HT1080 (cell line): ENCODE measurements at regions not wholly inside any gene's neighbourhood (a gene's known extent, or its start where the extent isn't known, plus 50 kb on each side); places are given as distances from the start of the nearest gene placed in this dataset.
A peak's percentile ranks its signal among the peaks of the same experiment; 100 is the strongest.

ENCODE experiments used
- DNase-seq: peaks from one replicate; pipeline ENCODE4 v3.0.0-alpha.2; 2015; ENCODE audit warnings: low read depth

DNA sequence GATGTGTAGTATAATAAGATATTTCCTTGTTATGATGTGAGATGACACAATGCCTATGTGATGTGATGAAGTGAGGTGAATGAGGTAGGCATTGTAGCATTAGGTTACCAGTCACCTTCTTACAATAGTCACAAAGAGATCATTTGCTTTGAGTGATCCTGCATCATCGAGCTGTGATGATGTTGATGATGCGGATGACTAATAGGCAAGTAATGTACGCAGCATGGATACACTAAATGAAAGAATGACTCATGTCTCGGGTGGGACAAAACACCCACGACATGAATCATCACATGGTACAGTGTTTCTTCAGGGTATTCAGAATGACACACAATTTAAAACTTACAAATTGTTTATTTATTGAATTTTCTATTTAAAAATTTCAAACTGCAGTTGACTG, 806.3 kb upstream of the GJE1 start:
- DNase-seq = peak; percentile 96

DNA sequence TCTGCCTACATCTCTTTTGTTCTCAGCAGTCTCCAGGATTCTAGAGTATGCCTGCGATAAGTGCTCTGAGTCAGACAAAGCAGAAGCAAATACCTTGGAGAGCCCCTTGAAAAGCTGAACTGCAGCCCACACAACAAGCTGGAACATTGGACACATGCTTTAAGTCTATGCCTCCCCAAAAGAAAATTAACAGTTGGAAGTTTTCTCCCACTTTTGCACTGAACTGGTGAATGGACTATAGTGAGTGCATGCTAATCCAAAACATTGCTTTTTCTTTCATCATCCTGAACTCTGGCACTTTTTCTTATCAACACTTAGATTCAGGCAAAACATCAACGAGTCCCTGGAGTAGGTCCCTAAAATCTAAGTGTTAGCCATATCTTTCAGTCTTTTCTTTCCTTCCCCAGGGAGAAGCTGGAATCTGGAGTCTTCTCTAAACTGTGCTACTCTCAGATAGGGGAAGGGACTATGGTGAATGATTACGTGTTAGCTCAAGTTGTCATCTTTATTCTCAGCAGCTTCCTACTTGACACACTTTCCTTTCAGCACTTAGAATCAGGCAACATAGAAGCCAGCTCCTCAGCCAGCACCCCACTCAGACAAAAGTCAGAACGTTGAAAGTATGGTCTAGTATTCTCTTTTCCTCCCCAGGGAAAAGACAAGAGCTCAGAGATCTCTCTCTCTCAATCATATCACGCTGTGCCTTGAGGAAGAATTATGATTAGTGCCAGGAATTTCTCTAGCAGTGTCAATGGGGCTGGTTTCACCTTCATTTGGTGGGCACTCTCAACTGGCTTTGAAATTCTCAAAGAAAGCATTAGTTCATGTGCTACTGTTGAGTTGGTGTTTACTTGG, 811.0 kb upstream of the GJE1 start:
- no peak for DNase-seq

DNA sequence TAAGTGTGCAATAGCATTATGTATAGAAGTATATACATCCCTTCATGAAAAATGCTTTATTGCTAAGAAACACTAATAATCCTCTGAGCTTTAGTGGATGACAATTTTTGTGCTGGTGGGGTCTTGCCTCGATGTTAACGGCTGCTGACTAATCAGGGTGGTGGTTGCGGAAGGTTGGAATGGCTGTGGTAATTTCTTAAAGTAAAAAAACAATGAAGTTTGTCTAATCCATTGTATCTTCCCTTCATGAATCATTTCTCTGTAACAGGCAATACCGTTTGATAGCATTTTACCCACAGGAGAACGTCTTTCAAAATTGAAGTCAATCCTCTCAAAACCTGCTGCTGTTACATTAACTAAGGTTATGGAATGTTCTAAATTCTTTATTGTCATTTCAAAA, 816.5 kb upstream of the GJE1 start:
- peak; percentile 58 for DNase-seq

DNA sequence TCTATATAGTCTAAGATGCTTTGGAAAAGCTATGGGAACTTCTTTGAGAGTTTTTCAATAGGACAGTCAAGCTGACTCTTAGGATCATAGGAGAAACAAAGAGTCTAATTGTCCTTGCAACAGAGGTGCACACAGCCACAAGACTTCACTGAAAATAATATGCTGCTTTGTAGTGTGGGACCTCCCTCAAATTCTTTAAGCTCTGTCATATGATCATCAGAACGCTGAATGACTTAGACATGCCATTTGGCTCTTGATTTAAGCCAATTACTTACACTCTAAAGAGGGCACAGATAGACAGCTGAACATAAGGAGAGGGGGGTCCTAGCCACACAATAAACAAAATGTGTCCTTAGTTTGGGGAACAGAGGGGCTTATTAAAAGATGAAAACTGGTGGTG, 818.7 kb upstream of the GJE1 start:
- DNase-seq = peak; percentile 42

DNA sequence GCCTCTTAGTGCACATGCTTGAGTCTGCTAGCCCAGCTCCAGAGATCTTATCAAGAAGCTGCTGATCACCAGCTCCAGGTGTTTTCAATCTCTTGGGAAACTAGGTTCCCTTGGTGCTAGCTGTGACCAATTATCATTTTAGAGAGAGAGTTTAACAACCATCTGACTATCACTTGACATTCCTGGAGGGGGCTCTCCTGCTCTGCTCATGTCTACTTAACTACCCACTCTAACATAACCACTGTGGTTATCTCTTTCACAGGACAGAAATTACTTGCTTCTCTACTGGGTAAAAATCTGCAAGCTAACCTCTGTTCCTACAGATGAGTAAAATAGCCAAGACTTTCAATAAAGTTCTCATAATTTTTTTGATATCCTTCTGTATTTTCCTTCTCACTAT, 823.4 kb upstream of the GJE1 start:
- DNase-seq = no peak

DNA sequence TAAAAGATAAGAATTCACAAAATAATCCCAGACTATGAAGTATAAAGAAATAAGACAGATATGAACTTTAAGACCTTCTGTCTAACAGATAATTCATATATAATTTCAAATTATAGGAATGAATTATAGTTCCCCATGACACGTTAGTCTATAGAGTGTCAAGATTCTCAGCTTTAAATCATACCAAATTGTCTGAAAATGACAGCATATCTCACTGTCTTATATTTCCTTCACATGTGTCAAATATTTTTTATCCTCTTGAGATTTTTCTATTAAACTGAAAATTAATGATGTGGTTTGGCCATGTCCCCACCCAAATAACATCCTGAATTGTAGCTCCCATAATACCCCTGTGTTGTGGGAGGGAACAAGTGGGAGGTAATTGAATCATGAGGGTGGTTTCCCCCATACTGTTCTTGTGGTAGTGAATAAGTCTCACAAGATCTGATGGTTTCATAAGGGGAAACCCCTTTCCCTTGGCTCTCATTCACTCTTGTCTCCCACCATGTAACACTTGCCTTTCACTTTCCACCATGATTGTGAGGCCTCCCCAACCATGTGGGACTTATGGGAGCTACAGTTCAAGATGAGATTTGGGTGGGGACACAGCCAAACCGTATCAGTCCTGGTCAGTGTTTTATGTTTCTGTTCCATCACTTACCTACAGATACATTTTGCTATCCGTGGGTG, 825.3 kb upstream of the GJE1 start:
- no peak for DNase-seq

DNA sequence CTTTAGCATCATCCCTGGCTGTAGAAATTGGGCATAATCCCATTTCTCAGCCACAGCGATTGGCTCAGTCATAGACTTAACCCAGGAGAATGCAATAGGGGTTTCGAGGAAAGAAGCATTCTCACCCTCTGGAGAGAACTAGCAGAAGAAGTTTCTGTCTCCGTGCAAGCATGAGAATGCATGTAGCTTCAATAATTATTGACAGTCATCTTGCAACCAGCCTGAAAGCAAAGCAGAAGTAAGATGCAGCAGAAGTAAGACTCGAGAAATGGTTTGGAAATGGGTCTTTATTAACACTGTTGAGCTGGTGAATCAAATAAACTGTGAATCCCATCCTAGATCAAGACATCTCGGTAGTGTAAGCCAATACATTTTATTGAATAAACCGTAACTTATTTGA, 828.8 kb upstream of the GJE1 start:
- no peak for DNase-seq

DNA sequence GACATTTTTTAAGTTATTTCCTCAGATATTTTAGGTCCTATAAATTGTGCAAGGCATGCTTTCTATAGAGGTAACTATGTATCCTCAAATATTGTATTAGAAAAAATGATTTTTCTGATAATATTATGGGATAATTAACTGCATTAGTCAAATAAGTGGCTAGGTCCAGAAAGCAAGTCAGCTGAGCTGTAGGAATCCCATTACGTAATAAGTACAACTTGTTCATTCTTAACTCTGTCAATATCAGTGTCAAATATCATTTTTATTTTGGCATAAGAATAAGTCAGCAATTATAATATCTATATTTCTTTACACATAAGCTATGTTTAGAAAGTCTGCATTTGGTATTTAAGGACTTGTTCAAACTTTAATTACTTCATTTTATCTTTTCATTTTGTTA, 830.9 kb upstream of the GJE1 start:
- no peak for DNase-seq

DNA sequence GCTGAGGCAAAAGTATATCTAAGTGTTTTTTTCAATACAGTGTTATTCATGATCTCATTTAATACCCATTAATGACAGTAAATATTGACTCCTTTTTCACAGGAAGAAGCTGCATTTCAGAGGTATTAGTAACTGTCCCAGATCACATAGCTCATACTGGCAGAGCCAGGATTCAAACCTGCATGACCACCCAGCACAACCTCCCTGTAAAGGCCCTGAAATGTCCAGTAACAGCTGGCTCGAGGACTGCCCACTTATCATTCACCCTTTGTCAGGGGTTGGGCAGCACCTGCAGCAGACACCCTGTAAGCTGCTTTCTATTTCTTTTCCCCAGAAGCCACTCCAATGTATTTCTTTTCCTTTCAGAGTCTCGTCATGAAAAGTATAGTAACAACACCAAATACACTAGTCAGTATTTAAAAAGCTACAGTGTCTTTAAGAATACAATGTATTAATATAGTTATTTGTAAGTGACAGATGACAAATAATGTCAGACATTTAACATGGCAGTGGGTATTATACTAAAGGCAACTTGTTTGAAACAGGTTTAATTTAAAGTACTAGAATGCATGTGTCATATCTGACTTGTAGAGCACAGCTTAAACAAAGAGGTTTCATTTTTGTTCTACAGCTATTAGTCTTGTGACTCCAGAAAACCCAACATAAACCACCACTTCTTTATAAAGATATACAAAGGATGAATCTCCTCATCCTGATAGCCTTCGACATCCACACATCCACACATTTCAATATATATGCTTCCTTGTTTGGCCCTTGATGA, 841.6 kb upstream of the GJE1 start:
- peak; percentile 2 for DNase-seq

DNA sequence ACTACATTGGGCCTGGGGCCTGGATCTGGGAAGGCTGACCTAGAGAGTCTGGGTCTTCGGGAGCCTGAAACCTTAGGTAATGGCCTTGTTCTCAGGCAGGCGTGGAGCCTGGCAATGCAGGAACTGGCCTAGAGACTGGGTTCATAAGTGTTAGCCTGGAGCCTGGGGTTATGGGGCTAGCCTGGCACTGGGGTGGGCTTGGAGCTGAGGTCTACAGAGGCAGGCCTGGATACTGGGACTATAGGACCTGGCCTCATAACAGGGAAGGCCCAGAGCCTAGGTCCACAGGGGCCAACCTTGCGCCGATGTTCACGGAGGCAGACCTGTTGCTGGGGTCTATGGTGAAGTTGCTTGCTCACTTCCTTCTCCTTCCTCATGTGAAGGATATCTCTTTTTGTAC, 843.8 kb upstream of the GJE1 start:
- DNase-seq = no peak

DNA sequence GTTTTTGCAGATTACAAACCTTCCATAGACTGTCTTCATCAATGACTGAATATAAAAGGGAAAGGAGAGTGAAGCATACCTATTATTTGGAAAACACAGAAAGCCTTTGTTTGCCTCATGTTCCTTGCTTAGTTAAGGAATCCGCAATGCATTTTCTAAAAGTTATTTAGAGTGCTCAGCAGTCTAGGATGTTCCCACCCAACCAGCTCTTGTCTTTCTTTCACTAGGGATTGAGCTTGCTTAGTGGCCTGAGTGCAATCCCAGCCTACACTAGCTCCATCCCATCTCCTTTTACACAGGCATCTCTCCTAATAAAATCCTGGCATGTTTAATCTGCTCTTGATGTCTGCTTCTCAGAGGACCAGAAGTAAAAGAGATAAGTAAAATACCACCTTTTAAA, 850.5 kb upstream of the GJE1 start:
- DNase-seq = no peak

DNA sequence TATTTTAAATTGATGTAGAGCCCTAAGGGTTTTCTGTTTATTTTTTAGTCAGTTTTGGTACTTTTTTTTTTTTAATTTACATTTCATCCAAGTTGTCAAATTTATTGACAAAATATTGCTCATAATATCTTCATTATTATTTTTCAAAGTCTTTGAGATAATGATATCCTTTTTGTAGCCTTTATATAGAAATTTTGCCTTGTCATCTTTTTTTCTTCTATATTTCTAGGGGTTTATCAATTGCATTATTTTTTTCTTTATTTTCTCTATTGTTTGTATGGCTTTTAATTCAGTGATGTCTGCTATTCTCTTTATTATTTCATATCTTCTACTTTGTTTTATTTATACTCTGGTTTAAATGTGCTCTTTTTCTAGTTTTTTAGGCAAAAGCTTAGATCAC, 863.0 kb upstream of the GJE1 start:
- no peak for DNase-seq

DNA sequence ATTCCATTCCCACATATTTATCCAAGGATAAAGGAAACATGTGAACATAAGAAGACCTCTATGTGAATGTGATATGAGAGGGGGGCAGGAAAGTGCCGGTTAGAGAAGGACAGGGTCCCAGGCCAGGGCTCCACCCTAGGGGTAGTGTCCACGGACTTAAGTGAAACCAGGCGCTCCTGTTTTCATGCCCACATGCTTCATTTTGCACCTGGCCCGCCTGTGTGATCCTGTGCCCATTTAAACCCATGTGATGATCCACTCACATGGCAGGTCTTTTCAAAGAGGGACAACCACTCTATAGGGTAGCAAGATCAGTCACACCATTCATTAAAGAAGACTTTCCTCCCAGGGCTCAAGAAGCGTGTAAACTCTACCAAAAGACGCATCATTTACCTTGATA, 865.3 kb upstream of the GJE1 start:
- no peak for DNase-seq

DNA sequence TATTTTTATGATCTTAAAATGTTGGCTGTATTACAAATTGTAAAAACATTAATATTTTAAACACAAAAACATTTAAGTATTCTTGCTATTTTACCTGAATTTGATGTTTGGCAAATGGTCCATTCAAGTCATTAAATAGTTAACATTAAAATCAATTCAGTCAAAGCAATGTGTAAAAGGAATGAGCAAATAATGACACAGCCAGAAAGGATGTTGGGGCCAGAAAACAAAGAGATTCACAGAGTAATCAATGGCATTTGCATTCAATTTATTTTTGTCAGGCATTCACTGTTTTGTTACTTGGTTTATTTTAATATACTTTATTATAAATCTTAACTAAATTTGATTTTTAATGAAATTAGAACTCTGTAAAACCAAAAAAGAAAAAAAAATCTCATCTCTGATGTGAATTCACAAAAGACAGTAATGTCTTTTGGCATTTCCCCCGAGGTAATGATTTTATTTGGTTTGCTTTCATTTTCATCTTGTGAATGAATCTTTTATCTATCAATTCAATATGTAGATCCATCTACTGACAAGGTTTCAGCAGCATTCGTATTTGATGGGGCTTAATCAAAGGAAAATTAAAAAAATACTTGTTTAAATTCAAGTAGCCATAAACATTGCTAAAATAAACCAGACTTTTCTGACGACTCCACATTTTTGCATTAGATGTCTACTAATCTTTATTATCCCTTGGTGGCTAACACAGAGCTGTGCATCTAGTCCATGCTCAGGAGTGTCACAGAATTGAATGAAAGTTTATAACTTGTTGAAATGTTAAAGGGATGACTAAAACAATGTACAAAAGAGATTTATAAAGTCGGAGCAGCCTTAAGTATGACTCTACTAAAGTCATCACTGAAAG, 866.7 kb upstream of the GJE1 start:
- DNase-seq = no peak

DNA sequence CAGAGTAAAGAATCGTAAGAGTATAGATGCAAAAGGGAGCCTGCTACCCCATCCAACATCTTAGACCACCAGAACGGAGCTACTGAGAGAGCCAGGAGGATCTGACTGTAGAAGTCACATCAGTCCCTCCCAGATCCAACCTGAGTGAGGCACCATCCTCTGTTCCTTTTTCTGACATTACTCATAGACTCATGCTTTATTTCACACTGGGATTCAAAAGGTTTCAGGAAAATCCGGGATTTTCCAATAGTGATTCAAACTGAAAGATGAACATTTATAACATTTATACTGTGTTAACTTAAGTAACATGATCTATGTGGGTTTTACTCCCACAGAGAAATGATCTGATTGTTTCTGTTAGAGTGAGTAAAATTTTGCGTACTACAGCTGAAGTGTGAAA, 868.6 kb upstream of the GJE1 start:
- DNase-seq = no peak

DNA sequence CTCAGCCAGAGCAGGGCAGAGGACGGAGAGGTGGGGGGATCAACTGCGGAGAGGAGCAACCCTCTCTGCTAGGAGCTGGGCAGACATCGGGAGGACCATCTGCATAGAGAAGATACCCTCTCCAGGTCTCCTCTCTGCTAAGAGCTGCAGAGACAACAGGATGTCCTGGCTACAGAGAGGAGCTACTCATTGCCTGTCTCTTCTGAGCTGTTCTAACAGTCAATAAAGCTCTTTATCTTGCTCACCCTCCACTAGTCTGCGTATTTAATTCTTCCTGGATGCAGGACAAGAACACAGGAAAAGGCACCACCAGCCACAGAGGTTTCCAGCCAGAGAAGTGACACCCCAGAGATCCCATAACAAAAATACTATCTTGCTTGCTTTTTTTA, 871.1 kb upstream of the GJE1 start:
- no peak for DNase-seq

DNA sequence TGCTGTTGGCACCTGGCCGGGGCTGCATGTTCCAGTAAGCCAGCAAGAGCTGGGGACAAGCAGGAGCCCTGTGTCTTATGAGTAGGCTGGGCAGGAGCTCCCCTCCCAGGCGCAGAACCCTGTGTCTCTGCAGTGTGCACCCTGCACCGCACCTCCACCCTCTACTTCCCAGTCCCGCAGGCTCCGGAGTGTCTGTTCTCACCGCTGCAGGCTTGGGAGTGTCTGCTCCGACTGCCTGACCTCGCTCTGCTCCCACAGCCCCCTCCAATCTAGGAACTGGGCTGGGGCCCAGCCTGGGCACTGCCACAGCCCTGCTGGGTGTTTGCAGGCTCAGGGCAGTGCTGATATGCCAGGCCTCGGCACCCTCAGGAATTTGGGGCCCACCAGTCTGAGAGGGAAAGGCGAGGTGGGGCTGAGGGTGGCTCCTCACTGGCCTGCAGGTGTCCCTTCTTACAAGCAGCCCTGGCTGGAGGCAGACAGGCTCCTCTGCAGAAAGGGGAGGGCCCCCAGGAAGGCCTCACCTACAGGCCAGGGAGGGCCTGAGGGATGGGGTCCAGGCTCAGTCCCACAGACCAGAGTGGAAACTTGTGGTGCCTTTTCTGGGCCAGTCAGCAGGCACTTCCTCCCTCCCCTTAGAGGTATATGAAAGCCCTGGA, 871.6 kb upstream of the GJE1 start:
- DNase-seq = no peak

DNA sequence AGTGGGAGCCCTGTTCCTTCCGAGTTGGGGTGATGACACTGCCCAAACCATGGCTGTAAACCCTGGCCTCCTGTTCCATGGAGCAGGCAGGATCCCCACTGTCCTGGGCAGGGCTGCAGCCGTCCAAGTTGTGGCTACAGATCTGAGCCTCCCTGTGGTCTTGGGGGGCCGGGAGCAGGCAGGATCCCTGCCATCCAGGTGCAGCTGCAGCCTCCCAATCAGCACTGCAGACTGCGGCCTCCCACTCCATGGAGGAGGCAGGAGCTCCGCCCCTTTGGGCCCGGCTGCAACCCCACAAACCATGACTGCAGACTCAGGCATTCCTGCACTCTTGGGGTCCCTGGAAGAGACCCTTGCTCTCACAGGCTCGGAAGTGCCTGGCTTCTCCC, 872.1 kb upstream of the GJE1 start:
- DNase-seq = no peak

DNA sequence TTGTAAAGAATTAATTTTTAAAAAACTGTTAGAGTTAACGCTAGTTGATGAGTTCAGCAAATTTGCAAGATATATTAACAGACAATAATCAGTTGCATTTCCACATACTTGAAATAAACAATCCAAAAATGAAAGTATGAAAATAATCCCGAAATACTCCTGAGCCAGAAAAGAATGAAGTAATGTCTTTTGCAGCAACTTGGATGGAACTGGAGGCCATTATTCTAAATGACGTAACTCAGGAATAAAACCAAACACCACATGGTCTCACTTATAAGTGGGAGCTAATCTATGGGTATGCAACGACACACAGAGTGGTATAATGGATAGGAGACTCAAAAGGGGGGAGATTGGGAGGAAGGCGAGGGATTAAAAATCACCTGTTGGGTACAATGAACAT, 872.9 kb upstream of the GJE1 start:
- no peak for DNase-seq

DNA sequence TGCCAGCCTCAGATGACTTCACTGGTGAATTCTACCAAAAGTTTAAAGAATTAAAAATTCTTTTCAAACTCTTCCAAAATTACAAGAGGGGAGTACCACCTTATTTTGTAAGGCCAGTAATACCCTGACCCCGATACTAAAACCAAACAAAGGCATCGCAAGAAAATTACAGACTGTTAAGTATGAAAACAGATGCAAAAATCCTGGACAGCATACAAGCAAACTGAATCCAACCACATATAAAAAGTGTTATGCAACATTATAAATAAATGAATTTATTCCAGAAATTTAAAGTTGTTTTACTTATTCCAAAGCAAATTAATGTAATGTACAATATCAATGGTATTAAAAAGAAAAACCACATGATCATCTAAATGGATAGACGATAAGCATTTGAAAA, 873.6 kb upstream of the GJE1 start:
- no peak for DNase-seq

DNA sequence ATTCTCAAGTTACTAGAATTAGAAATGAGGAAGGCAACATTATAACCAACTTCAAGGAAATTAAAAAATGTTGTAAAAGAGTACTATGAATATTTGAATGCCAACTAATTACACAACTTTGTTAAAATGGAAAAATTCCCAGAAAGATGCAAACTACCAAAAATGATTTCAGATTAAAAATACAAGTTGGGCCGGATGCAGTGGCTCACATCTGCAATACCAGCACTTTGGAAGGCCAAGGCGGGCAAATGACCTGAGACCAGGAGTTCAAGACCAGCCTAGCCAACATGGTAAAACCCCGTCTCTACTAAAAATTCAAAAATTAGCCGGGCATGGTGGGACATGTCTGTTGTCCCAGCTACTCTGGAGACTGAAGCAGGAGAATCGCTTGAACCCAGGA, 874.2 kb upstream of the GJE1 start:
- no peak for DNase-seq
